ENCODE measurements at regions not wholly inside any gene's neighbourhood (a gene's known extent, or its start where the extent isn't known, plus 50 kb on each side); places are given as distances from the start of the nearest gene placed in this dataset.

DNA sequence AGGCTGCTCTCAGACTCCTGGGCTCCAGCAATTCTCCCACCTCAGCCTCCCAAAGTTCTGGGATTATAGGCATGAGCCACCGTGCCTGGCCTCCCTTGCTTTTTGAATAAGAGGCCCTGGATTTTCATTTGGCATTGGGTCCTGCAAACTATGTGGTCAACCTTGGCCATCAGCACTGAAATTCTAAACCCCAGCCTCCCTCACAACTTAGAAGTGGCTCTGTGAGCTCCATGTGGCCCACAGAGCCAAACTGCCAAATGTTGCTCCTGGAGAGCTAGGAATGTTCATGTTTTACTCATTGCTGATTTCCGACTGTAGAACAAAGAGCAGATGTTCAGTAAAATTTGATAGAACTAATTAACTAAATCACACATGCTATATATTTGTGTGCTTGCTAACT, 210.6 kb upstream of the AGAP1 start:
- TF ChIP-seq, protein P1, sequence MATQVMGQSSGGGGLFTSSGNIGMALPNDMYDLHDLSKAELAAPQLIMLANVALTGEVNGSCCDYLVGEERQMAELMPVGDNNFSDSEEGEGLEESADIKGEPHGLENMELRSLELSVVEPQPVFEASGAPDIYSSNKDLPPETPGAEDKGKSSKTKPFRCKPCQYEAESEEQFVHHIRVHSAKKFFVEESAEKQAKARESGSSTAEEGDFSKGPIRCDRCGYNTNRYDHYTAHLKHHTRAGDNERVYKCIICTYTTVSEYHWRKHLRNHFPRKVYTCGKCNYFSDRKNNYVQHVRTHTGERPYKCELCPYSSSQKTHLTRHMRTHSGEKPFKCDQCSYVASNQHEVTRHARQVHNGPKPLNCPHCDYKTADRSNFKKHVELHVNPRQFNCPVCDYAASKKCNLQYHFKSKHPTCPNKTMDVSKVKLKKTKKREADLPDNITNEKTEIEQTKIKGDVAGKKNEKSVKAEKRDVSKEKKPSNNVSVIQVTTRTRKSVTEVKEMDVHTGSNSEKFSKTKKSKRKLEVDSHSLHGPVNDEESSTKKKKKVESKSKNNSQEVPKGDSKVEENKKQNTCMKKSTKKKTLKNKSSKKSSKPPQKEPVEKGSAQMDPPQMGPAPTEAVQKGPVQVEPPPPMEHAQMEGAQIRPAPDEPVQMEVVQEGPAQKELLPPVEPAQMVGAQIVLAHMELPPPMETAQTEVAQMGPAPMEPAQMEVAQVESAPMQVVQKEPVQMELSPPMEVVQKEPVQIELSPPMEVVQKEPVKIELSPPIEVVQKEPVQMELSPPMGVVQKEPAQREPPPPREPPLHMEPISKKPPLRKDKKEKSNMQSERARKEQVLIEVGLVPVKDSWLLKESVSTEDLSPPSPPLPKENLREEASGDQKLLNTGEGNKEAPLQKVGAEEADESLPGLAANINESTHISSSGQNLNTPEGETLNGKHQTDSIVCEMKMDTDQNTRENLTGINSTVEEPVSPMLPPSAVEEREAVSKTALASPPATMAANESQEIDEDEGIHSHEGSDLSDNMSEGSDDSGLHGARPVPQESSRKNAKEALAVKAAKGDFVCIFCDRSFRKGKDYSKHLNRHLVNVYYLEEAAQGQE (IDR thresholded peaks at IDR 0.05; ENCODE audit: insufficient replicate concordance, low read depth) = no peak
- no peak for TF ChIP-seq GABPA (IDR thresholded peaks at IDR 0.05; ENCODE audit: low read depth)
- TF ChIP-seq, protein P2, sequence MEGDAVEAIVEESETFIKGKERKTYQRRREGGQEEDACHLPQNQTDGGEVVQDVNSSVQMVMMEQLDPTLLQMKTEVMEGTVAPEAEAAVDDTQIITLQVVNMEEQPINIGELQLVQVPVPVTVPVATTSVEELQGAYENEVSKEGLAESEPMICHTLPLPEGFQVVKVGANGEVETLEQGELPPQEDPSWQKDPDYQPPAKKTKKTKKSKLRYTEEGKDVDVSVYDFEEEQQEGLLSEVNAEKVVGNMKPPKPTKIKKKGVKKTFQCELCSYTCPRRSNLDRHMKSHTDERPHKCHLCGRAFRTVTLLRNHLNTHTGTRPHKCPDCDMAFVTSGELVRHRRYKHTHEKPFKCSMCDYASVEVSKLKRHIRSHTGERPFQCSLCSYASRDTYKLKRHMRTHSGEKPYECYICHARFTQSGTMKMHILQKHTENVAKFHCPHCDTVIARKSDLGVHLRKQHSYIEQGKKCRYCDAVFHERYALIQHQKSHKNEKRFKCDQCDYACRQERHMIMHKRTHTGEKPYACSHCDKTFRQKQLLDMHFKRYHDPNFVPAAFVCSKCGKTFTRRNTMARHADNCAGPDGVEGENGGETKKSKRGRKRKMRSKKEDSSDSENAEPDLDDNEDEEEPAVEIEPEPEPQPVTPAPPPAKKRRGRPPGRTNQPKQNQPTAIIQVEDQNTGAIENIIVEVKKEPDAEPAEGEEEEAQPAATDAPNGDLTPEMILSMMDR (IDR thresholded peaks at IDR 0.05; ENCODE audit: insufficient read depth, low read length) = no peak
- TF ChIP-seq SPI1 (IDR thresholded peaks at IDR 0.05; ENCODE audit: borderline replicate concordance, low read depth) = no peak
- no peak for TF ChIP-seq POLR2AphosphoS5 (IDR thresholded peaks at IDR 0.05; ENCODE audit: low read depth)
- Histone ChIP-seq H3K27me3 (ENCODE audit: insufficient read depth, poor library complexity, severe bottlenecking) (no peaks in the 10 kb centered on the region), H3K4me3 (replicated peaks; ENCODE audit: insufficient read depth, low read length) (no peak overlapping the region), H3K27ac (replicated peaks) (no peak overlapping the region)
- DNase-seq (ENCODE audit: low read depth in 1 of 2, low spot score in 1 of 2) = no peak

DNA sequence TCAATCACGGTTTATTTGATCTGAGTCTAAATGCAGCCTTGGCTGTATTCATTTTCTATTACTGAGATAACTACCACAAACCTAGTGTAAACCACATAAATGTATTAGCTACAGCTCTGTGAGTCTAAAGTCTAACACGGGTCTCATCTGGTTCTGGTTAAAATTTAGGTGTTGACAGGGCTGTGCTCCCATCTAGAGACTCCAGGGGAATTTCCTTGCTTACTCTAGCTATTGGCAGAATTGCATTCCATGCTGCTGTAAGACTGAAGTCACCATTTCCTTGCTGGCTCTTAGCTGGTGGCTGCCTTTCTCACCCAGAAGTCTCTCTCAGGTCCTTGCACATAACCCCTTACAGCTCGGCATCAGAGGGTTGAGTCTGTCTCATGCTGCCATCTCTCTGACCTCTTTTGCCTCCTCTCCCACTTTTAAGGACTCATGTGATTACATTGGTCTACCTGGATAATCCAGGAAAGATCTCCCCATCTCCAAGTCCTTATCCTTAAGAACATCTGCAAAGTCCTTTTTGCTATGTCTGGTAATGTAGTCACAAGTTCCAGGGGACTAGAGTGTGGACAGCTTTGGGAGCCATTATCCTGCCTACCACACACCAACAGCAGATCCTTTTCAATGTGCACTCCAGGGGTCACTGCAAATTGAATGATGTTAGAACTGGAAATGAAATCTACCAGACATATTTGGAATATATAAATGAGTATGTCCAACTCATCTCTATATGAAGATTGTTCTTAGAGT, 207.0 kb upstream of the AGAP1 start:
- Histone ChIP-seq H3K27ac (replicated peaks) (no peak overlapping the region), H3K27me3 (ENCODE audit: insufficient read depth, poor library complexity, severe bottlenecking) (no peaks in the 10 kb centered on the region), H3K4me3 (replicated peaks; ENCODE audit: insufficient read depth, low read length) (no peak overlapping the region)
- no peak for DNase-seq (ENCODE audit: low read depth in 1 of 2, low spot score in 1 of 2)
- TF ChIP-seq, protein P2 (IDR thresholded peaks at IDR 0.05; ENCODE audit: insufficient read depth, low read length) = no peak
- TF ChIP-seq, protein P1 (IDR thresholded peaks at IDR 0.05; ENCODE audit: insufficient replicate concordance, low read depth) = no peak
- no peak for TF ChIP-seq POLR2AphosphoS5 (IDR thresholded peaks at IDR 0.05; ENCODE audit: low read depth)
- no peak for TF ChIP-seq SPI1 (IDR thresholded peaks at IDR 0.05; ENCODE audit: borderline replicate concordance, low read depth)
- TF ChIP-seq GABPA (IDR thresholded peaks at IDR 0.05; ENCODE audit: low read depth) = no peak

DNA sequence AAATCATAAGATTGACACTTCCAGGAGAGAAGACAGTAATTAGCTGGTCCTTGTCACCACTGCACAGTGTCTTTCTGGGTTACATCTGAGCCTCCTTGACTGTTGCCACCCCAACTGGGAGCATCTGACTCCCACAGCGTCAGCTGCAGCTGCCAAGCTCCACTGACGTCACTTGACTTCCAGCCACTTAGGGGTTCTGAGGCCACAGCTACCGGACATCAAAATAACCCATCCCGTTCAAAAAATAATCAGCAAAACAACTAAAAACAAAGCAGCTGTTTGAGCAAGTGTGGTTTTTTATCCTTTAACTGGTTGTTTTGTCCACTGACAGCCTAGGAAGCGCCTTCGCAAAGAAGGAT, 206.5 kb upstream of the AGAP1 start:
- Histone ChIP-seq H3K27ac (replicated peaks) (no peak overlapping the region), H3K4me3 (replicated peaks; ENCODE audit: insufficient read depth, low read length) (no peak overlapping the region), H3K27me3 (ENCODE audit: insufficient read depth, poor library complexity, severe bottlenecking) (no peaks in the 10 kb centered on the region)
- DNase-seq (ENCODE audit: low read depth in 1 of 2, low spot score in 1 of 2) = no peak
- TF ChIP-seq, protein P1 (IDR thresholded peaks at IDR 0.05; ENCODE audit: insufficient replicate concordance, low read depth) = no peak
- TF ChIP-seq GABPA (IDR thresholded peaks at IDR 0.05; ENCODE audit: low read depth) (no peak), POLR2AphosphoS5 (IDR thresholded peaks at IDR 0.05; ENCODE audit: low read depth) (no peak), SPI1 (IDR thresholded peaks at IDR 0.05; ENCODE audit: borderline replicate concordance, low read depth) (no peak)
- TF ChIP-seq, protein P2 (IDR thresholded peaks at IDR 0.05; ENCODE audit: insufficient read depth, low read length) = no peak
